GM21786 (cell line): ENCODE measurements at regions not wholly inside any gene's neighbourhood (a gene's known extent, or its start where the extent isn't known, plus 50 kb on each side); places are given as distances from the start of the nearest gene placed in this dataset.
"Not testable (repeated sequence)": the region's sequence is repeated elsewhere in the genome, so short reads cannot be mapped to it uniquely, and the experiment has no call there.

ENCODE experiments used
- ATAC-seq: cut with Tn5 transposase; IDR thresholded peaks from one replicate; pipeline ENCODE4 v1.9.1; 2021; ENCODE audit not compliant: unreplicated experiment

DNA sequence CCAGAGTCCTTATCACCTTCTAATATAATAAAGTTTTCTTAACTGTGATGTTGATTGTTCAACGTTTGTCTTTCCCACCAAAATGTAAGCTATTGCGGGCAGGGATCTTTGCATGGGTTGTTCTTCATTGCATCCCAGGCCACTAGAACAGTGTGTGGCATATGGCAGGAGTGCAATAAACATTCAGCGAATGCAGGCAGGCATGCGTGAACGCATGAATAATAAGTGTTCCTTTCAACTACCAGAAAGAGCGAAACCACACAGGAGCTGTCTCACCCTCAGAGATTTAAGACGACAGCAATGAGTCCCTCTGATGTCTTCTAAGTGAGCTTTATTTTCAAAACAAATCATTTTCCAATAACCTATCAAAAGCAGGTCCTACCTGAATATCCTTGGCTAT is 2693.1 kb upstream of the TPTE start:
- not testable (repeated sequence) for ATAC-seq

GRCh38 chr21:7829411-7829810 is 2692.0 kb upstream of the TPTE start:
- not testable (repeated sequence) for ATAC-seq

- ATAC-seq, result not testable (repeated sequence)
Observed at GRCh38 chr21:7837315-7837714, 2684.1 kb upstream of the TPTE start.

DNA sequence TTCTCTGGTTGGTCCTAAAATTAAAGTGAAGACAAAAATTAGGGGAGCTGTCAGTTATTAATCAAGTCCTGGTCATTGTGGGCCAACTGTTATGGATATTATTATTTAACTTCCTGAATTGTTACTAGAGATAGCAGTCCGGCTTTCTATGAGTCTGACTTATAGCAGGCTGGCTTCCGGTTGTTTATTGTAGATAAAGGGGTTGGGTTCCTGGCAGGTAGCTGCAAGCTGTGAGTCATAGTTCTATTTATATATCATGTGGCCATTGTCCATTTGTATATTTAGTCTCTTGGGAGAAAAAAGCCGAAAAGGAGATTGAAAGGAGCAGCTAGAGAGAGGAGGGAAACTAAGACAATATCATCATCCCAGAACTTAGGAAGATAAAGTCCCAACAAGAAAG is 2668.0 kb upstream of the TPTE start:
- not testable (repeated sequence) for ATAC-seq

- ATAC-seq, result not testable (repeated sequence)
Observed at GRCh38 chr21:7853836-7854235, 2667.5 kb upstream of the TPTE start.
